GM19455 (cell line): ENCODE measurements at regions not wholly inside any gene's neighbourhood (a gene's known extent, or its start where the extent isn't known, plus 50 kb on each side); places are given as distances from the start of the nearest gene placed in this dataset.
"Not testable (repeated sequence)": the region's sequence is repeated elsewhere in the genome, so short reads cannot be mapped to it uniquely, and the experiment has no call there.

Experiments used
- ATAC-seq: cut with Tn5 transposase; IDR thresholded peaks from one replicate; pipeline ENCODE4 v1.9.1; 2021; ENCODE audit not compliant: unreplicated experiment

DNA sequence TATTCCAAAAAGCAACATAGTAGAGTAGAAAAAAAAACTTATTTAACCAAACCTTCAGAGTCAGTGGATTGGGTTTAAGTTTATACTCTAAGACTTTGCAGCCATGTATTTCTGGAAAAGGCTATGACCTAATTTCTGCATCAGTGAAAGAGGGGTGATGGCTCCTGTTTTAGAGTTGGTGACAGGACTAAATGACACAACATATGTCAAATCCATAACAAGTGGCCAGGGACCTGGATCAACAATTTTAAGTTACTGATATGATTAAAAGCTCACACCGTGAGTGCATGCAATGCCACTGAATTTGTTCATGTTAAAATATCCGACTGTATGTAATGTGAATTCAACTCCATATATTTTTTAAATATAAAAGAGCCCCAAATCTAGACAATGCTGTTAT, 390.6 kb downstream of the TNS3 start:
- no peak for ATAC-seq

DNA sequence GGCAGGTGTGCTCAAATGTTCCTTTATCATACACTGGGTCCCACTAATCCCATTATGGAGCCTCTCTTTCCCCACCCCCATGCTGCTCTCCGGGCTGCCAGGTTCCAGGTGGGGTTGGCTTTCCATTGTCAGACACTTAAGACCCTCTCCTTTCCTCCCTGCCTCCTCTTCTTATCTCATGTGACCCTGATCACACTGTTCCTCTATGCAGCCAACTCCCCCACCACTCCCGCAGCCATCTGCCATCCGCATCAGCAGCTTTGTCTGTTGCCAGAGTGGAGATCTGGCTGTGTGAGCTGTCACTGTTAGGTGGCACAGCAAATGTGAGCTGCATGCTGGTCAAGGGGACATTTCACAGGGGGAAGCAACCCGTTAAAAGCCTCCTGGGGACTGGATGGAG, 391.4 kb downstream of the TNS3 start:
- no peak for ATAC-seq

DNA sequence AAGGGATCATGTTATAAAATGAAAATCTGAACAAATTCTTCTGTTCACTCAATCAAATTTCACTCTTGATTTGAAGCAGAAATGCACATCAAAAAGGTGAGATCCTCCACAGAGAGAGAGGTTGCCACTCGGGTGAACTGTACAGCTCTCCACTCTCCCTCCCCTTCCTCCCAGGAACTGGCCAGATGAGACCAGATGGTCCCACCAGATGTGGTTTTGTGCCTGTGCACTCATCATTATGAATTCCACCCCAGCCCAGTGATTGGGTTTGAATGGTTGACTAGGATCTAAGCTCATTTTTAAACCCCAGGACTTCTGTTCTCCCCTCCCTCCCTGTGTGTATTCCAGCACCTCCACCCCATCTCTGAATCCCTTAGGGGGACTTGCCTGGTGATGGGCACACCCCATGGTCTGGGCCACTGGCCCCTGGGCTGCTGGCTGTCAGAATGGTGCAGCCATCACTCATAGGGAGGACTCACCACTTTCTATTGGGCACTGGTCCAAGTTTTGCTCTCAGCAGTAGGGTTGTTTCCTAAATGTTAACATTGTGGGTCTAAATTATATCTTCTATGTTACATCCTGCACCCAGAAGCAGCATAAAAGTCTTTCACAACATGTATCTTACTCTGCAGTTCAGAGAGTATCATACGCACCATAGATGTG, 393.1 kb downstream of the TNS3 start:
- no peak for ATAC-seq

DNA sequence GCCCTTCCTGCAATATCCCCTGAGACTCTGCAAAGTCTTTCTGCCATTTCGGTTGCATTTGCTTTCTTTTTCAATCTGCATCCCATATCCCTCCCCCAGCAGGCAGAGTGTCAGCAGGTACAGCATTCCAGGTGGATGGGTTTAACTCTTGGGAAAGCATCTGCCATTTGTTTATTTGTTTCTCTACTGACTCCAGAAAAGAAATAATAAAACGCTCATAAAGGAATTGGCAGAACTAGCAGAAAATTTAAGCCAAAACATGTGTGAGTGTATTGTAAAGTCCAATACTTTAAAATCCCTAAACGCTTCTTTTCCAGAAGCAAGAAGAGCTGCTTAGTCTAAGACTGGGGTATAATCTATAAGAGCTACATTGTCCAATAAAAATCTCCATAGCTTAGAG, 393.8 kb downstream of the TNS3 start:
- ATAC-seq = no peak

DNA sequence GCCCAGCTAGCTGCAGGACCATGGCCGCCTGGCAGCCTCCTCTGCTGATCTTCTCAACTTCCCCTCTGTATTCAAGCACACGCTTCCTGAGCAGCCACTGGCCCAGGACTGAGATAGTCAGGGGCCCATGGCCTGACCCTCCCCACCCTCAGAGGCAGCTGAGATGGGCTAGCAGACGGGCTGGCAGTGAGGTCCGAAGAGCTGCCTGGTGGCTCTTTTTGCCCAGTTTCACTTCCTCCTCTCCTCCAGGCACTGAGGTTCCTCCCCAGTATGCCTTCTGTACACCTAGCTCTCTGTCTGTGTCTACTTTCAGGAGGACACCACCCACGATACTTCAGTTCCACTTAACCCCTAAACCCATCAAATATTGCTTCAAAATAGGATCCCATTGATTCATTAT, 395.6 kb downstream of the TNS3 start:
- ATAC-seq = peak; percentile 57

DNA sequence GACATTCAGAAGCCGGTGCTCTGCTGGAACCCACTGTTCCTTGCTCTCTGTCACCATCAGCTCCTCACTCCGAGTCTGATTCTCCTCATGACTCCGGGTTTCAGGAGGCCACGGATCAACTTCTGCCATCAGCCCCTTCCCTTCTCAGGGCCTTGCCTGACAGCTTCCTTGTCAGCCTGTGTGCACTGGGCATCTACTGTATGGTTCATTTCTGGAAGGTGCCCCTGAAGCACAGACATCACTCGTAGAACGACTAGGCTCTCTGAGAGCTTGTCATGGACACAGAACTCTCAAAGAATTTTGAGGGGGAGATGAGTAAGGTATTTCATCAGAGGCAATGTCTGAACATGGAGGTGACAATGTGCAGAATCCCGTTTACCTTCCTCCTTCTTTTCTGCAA, 396.1 kb downstream of the TNS3 start:
- ATAC-seq = no peak

DNA sequence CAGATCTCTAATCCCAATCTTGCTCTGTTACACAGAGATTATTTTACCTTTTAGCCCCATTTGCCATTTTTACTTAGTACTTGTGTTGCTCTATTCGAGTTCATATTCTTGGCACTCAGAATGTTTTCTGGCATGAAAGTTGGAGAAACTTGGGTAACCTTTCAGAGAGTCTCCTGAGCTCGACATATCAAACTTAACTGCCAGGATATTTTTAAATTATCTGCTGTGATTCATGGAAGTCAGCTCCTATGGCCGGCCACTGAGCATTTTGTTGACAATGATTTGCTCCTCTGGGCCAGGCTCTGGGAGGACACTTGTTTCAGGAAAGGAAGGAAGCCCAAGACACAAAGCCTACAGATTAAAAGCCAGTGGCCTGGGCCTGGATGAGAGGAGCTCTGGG, 396.7 kb downstream of the TNS3 start:
- ATAC-seq = no peak

DNA sequence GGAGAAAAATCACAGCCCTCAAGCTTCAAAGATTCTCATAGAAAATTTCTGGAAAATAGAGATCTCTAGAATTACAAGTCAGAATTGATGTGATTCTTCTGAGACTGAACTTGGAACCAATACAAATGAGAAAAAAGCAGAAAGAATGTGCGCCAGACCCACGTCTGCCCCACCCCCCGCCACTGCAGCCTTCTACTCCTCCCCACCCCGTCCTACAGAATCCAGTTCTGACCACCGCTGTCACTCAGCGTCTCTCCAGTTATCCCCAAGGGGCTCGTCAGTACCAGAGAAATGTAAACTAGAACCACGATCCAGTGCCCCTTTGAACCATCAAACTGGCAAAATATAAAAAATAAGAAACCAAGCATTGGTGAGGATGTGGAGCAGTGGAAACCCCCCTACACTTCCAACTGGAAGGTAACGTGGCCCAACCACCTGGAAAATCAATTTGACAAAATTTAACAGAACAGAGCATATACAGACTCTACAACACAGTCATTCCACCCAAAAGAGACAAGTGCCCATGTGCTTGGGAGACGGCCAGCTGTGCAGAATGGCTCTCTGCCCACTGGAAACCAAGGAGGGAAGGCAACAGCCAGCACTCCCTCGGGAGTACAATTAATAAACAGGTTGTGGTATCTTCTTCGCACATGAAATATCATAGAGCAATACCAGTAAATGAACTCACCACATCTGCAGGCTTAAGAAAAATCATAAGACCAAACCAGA, 397.9 kb downstream of the TNS3 start:
- ATAC-seq = no peak

DNA sequence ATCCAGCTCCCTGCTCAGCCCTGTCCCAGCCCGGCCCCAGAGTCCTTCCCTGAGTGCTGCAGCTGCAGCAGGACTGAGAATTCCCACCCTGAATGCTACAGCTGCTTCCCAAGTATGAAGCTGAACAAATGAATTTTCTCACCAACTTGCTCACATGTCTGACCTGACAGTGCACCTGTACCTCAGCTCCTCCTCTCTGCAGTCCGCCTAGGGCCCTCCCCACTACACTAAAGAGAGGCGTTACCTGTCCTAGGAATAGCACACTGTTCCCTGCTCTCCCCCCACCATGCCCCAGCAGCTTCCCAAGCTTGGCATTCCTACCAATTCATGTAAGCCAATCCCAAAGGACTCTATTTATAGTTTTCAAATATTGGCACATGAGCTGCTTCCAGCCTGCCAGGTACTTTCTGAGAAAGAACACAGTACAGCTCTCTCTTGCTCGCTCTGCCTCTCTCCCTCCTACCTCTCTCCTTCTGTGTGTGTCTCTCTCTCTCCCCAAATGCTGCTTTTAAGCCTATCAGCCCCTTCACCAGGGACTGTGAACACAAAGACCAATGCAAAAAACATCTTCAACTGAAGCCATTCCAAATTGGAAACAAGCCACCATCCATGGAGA, 400.1 kb downstream of the TNS3 start:
- ATAC-seq = no peak

DNA sequence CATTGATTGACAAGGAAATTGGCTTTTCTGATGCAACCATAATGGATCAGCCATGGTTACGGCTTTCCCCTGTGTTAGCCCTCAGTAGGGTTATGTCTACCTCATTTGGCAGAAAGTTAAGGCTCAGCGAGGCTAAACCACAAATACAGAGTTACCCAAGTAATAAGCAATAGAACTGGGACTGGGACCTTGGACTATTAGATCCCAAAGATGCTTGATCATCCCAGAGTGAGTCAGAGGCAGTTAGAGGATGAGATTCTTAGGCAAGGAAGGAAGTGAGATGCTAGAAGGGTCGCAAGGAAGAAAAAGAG, 401.4 kb downstream of the TNS3 start:
- ATAC-seq = no peak

DNA sequence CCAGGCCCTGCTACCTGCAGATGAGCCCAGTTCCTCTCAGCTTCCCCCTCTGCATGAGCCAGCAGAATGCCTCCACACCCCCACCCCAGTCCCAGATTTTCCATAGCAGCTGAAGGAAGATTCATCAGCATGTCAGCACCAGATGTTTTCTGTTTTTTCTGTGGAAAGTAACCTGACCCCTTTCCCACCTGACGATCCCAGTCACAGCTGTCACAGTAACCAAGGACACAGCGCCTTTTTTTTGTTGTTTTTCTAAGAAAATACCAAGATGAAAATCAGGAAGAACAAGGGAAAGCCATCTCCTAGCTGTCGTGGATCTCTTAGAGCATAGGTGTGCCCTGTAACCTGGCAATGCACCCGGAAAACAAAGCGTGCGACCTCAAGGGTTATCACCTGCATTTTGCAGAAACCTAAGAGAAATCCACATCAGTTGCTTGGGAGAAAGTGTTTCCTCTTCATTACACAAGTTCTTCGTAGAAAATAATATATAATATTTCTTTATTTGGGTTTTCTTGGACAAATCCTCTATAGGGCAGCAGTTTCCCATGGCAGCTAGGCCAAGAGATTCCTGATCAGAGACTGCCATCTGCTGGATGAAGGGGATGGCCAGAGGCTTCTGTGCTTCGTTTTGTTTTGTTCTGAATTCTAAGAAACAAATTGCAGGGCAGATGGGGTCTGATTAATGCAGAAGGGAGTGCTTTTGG, 401.9 kb downstream of the TNS3 start:
- no peak for ATAC-seq

DNA sequence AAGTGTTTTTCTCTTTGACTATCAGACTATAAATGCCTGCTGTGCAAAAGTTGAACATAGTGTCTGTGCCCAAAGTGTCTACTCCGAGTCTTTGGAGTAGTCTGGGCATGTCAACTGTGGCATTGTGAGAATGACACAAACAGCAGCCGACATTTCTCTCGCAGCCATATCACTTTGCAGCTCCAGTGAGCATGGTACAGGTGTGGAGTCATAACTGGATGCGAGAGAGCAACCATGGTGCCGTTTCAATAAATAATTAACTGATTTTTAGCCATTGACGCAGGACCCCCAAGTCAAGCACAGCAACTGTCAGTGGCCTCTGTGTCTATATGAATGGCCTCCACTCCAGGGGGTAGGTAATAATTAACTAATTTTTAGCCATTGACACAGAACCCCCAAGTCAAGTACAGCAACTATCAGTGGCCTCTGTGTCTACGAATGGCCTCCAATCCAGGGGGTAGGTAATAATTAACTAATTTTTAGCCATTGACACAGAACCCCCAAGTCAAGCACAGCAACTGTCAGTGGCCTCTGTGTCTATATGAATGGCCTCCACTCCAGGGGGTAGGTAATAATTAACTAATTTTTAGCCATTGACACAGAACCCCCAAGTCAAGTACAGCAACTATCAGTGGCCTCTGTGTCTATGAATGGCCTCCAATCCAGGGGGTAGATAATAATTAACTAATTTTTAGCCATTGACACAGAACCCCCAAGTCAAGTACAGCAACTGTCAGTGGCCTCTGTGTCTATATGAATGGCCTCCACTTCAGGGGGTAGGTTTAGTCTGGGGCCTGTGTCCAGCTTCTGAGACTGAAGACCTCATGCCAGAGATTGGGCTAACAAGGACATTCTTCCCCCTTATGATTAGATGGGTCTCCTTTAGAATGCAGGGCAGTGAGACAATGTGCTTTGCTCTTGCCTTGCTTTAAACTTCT, 409.0 kb downstream of the TNS3 start:
- not testable (repeated sequence) for ATAC-seq

DNA sequence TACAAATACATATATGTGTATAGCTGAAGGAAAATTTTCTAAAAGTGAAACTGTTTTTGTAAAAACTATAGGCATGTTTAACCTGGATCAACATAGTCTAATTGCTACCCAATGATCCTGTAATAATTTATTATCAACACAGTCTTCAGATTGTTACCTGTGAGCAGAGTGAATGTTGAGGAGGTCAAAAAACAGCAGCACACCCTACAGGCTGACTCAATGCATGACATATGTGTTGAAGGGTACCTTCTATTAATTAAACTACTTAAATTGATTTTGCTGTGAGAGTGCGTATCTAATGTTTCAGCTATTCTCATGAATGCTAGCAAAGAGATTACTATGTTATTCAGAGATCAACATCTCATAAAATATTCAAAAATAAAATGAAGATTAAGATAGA, 411.4 kb downstream of the TNS3 start:
- ATAC-seq = no peak

DNA sequence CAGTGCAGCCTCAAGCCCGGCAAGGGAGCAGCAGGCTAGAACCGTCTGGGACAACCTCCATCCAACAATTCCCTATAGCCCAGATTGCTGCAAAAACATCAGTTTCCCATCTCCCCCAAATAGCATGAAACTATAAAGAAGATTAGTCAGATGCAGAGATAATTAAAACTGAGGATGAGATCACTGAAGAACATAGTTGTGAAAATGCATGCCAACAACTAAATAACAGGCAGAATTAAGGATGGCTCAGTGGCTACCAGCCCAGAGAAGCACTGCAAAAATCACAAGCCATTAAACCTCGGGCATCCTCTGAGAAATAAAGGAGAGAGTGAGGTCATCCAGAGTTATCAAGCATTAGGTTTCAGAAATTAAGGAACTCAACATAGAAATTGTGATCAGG, 427.1 kb downstream of the TNS3 start:
- ATAC-seq = no peak

DNA sequence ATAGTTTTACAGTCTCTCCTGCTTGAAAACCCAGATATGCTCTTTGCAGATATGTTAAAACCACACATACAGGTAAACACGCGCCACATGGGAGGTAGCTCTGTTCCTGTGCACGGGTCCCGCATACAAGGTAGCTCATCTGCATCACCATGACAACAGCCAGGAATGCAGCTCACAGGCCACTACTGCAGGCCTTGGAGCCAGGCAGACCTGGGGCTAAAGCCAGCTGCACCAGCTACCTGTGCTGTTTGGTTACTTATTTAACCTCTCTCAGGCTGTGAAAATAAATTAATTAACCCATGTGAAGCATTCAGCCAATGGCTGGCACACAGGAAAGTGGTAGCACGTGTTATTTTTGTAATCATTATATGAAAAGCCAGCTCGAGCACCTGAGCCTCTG, 428.3 kb downstream of the TNS3 start:
- ATAC-seq = no peak

DNA sequence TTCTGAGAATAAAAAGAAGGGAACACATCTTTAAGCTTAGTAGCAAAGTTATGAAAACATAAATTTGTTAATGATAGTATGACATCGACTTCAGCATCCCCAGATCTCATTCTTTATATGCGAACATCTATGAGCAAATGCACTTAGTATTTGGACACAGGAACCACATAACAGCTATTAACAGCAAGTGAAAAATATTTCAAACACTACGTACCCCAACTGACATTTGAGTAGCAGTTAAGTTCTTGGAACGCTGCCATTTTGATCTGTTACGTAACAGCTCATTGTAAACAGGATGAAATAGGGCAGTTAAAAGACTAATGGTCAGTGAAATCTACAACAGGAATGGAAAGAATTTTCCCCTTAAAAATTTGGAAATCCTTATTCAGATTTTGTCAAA, 428.9 kb downstream of the TNS3 start:
- no peak for ATAC-seq

DNA sequence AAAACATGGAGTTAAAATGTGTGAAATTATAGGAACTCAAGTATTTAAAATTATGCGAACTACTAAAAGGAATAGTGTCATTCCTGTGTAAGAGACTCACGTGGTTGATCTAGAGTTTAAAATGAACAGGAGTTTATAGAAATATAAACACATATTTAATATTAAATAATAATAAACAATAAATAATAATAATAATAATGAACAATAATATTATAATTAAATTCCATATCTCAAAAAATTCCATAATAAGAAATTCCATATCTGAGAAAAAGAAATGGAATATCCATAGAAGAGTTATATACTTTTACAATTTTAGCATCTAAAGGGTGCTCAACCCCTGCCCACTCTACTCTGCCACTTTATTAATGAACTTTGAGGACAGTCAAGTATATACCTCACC, 429.6 kb downstream of the TNS3 start:
- ATAC-seq = no peak

DNA sequence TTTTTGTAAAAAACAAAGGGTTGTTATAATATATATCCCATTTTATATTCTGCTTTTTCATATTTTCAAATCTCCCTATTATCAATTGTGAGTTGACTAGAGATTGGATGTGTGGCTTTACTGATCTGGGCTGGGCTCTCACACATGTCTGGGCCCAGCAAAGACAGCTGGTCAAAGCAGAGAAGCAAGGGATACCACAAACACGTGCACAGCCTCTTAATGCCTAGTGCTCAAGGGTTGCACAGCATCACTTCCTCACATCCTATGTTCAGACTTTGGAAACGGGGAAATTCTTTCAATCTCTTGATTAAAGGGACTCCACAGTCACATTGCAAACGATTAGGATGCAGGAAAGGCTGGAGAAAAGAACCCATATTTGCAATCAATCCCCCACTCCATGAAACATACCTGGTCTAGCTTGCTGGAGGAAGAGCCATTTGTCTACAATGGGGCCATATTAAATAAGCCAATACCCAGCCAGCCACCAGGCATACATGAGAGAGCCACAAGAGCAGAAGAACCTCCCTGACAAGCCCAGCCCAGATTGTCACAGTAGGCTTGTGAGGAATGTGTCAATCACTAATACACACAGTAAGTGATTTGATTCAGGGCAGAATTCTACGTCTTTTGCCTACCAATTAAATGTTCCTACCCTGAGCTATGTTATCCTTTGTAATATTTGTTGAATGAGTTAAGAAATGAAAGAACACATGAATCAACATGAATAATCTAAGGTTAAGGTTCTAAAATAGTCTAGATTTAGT, 431.2 kb downstream of the TNS3 start:
- no peak for ATAC-seq

DNA sequence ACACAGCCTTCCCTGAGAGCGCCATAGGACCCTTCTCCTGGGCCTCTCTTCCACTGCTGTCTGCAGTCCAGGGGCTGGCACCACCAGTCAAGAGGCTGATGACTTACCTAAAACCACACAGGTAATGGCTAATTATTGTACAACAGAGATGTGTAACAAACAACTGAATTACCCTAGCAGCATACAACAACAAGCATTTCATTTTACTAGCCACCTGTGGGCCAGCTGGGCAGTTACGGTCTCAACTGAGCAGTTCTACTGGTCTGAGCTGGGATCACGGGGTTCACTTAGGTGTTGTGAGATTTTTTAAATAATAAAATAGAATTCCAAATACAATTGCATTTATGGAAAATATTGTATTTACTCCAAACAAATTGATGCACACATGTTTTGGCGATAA, 431.9 kb downstream of the TNS3 start:
- ATAC-seq = no peak

DNA sequence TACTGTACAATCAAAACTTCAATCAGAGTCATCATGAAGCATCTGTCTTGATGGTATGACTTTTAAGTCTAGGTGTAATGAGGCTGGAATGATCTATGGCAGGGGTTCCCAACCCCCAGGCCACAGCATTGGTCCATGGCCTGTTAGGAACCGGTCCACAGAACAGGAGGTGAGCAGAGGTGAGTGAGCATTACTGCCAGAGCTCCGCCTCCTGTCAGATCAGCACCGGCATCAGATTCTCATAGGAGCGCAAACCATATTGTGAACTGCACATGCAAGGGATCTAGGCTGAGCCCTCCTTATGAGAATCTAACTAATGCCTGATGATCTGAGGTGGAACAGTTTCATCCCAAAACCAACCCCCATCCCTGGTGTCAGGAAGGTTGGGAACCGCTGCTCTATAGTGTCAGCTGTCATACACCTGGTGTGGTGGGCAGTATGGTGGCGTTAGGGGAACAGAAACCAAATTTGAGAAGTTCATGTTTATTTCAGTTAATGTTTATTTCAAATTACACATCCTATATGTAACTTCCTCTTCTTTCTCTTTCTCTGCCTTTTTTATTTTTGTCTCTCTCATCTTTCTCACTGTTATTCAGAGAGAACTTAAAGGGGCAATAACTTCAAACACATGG, 432.6 kb downstream of the TNS3 start:
- no peak for ATAC-seq
